Breast epithelium (tissue), 4 donors: ENCODE measurements at regions not wholly inside any gene's neighbourhood (a gene's known extent, or its start where the extent isn't known, plus 50 kb on each side); places are given as distances from the start of the nearest gene placed in this dataset.

ENCODE experiments used
- DNase-seq, 2 donors: peaks; one replicate each; pipeline ENCODE4 v3.0.0-alpha.2; 2019; ENCODE audit warnings: low spot score in 2 of 2
- H3K27ac ChIP-seq, 2 donors: fragments of 200-600 bp; sonication (generic) in 1 of 2; one replicate each; pipeline ENCODE4 v1.5.1; 2016 to 2019; ENCODE audit warnings: mild to moderate bottlenecking in 1 of 2
- H3K27me3 ChIP-seq, 2 donors: fragments of 200-600 bp; sonication (generic) in 1 of 2; one replicate each; pipeline versions ENCODE4 v1.5.1 to v1.6.0; 2017 to 2019; ENCODE audit warnings: control low read depth in 1 of 2, mild to moderate bottlenecking in 1 of 2
- H3K36me3 ChIP-seq: fragments of 200-600 bp; one replicate; pipeline ENCODE4 v1.5.1; 2019
- H3K4me1 ChIP-seq, 2 donors: fragments of 200-600 bp; sonication (generic); one replicate each; pipeline ENCODE4 v1.5.1; 2016 to 2019; ENCODE audit warnings: control low read depth in 1 of 2
- H3K4me3 ChIP-seq, 3 donors: fragments of 200-600 bp; sonication (generic); 1 replicate in 2 of 3; 2 replicates in 1 of 3; pipeline ENCODE4 v1.5.1; 2016 to 2019; ENCODE audit warnings: mild to moderate bottlenecking in 3 of 3, moderate library complexity in 2 of 3
- H3K9me3 ChIP-seq, 2 donors: fragments of 200-600 bp; sonication (generic) in 1 of 2; one replicate each; pipeline ENCODE4 v1.5.1; 2016 to 2019; ENCODE audit warnings: control low read depth in 1 of 2
- POLR2A ChIP-seq: fragments of 450-650 bp; IDR thresholded peaks from one replicate; pipeline ENCODE4 v1.6.1; 2016; ENCODE audit warnings: antibody characterized with exemption, mild to moderate bottlenecking, moderate library complexity
- POLR2AphosphoS5 ChIP-seq, 3 donors: sonication (generic); formaldehyde crosslinking; IDR thresholded peaks; one replicate each; pipeline ENCODE4 v1.6.1; 2017; ENCODE audit warnings: antibody characterized with exemption in 3 of 3
- intact Hi-C: fragments of 100-400 bp; cut with DNase I; formaldehyde crosslinking; loops from one replicate; pipeline ENCODE4 v1.15.1; 2023; ENCODE audit warnings: low total_unique reads
- TF ChIP-seq, protein P1 (sequence below), 3 donors: fragments of 450-650 bp; IDR thresholded peaks; one replicate each; pipeline ENCODE4 v1.5.1; 2016 to 2017; ENCODE audit warnings: antibody characterized with exemption in 3 of 3, mild to moderate bottlenecking in 3 of 3, moderate library complexity in 3 of 3

DNA sequence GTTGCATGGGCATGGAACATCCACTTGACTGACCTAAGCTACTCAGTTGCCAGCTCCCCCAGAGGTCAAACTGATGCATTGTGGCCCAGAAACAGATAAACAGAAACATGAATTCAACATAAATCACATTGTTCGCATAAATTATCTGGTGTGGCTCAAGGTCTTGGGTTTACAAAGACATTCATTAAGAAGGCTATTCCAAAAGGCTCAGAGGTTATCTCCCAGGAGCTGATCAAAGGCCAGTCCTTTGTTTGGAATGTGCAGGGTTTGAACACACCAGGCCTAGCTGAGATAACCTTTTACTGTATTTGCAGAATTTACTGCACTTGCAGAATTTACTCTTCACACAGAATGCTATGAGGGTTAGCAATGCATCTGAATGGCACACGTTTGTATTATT, 96.4 kb upstream of the DCD start:
- TF ChIP-seq, protein P1, sequence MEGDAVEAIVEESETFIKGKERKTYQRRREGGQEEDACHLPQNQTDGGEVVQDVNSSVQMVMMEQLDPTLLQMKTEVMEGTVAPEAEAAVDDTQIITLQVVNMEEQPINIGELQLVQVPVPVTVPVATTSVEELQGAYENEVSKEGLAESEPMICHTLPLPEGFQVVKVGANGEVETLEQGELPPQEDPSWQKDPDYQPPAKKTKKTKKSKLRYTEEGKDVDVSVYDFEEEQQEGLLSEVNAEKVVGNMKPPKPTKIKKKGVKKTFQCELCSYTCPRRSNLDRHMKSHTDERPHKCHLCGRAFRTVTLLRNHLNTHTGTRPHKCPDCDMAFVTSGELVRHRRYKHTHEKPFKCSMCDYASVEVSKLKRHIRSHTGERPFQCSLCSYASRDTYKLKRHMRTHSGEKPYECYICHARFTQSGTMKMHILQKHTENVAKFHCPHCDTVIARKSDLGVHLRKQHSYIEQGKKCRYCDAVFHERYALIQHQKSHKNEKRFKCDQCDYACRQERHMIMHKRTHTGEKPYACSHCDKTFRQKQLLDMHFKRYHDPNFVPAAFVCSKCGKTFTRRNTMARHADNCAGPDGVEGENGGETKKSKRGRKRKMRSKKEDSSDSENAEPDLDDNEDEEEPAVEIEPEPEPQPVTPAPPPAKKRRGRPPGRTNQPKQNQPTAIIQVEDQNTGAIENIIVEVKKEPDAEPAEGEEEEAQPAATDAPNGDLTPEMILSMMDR (IDR thresholded peaks at IDR 0.05): no peak
- no peak for TF ChIP-seq POLR2A
- TF ChIP-seq POLR2AphosphoS5 (IDR thresholded peaks at IDR 0.05): no peak
- Histone ChIP-seq H3K36me3 (no peaks in the 10 kb centered on the region), H3K9me3 (no peaks in the 10 kb centered on the region), H3K4me3 (no peak overlapping the region), H3K27me3 (no peaks in the 10 kb centered on the region), H3K4me1 (no peaks in the 10 kb centered on the region), H3K27ac (no peak overlapping the region)
- intact Hi-C loops: no loop called here
- DNase-seq: no peak

DNA sequence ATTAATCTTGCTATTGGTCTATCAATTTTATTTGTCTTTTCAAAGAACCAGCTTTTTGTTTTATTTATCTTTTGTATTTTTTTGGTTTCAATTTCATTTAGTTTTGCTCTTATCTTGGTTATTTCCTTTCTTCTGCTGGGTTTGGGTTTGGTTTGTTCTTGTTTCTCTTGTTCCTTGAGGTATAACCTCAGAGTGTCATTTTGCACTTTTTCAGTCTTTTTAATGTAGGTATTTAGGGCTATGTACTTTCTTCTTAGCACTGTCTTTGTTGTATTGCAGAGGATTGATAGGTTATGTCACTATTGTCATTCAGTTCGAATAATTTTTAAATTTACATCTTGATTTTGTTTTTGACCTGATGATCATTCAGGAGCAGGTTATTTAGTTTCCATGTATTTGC, 92.7 kb upstream of the DCD start:
- TF ChIP-seq, protein P1 (IDR thresholded peaks at IDR 0.05): no peak
- TF ChIP-seq POLR2AphosphoS5 (IDR thresholded peaks at IDR 0.05): no peak
- TF ChIP-seq POLR2A: no peak
- intact Hi-C loops: no loop called here
- H3K27ac ChIP-seq: no peak overlapping the region

DNA sequence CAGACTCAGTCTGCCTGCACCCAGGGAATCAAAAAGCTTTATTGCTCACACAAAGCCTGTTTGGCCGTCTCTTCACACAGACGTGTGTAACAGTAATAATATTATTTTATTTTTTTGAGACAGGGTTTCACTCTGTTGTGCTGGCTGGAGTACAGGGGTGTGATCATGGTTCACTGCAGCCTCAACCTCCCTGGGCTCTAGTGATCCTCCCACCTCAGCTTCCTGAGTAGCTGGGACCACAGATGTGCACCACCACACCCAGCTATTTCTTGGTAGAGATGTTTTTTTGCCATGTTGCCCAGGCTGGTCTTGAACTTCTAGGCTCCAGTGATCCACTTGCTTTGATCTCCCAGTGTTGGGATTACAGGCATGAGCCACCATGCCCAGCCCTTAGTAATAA, 88.4 kb upstream of the DCD start:
- no peak for DNase-seq
- H3K4me3 ChIP-seq: no peak overlapping the region
- no peaks in the 10 kb centered on the region for H3K4me1 ChIP-seq
- no peaks in the 10 kb centered on the region for H3K9me3 ChIP-seq
- no peaks in the 10 kb centered on the region for H3K36me3 ChIP-seq
- intact Hi-C loops: no loop called here
- no peak overlapping the region for H3K27ac ChIP-seq
- TF ChIP-seq POLR2A: no peak
- no peak for TF ChIP-seq POLR2AphosphoS5 (IDR thresholded peaks at IDR 0.05)
- TF ChIP-seq, protein P1 (IDR thresholded peaks at IDR 0.05): no peak
- H3K27me3 ChIP-seq: no peaks in the 10 kb centered on the region

More for the DNA sequence above, 92.7 kb upstream of the DCD start:
- no peaks in the 10 kb centered on the region for H3K4me1 ChIP-seq
- no peaks in the 10 kb centered on the region for H3K9me3 ChIP-seq
- no peaks in the 10 kb centered on the region for H3K27me3 ChIP-seq
- no peak overlapping the region for H3K4me3 ChIP-seq
- no peaks in the 10 kb centered on the region for H3K36me3 ChIP-seq
- DNase-seq: no peak

DNA sequence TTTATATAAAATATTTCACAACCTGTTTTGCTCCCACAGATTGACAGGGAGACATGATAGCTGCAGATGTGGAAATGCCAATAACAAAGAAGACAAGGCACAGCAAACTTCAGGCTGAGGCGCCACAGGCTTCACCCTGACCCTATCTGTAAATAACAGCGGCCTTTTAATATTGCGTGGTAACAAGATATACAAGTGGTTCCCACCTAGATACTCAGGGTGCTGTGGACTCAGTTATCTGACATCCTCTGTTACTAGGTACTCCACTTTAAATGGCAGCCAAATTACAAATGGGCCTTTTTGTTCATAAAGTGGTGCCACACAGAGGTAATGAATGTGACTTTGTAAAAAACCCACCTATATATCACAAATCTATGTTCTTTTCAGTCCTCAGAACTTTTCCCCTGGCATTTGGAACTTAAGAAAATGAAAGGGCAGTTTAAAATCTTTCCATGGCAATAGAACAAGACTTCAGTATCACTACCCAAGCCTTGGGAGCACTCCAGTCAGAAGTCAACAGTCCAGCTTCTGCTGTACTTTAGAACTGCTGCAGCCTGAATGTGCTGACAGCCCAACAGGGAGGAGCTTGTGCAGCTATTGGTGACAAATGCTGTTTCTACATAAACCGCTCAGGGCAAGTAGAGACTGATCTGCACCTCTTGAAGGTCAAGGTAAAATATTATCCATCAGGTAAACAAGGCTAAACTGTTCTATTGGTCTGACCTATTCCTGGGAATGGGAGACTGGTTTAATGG, 86.2 kb upstream of the DCD start:
- H3K4me1 ChIP-seq: no peaks in the 10 kb centered on the region
- H3K4me3 ChIP-seq: no peak overlapping the region
- H3K9me3 ChIP-seq: no peaks in the 10 kb centered on the region
- TF ChIP-seq, protein P1 (IDR thresholded peaks at IDR 0.05): no peak
- TF ChIP-seq POLR2AphosphoS5 (IDR thresholded peaks at IDR 0.05): no peak
- no peak for TF ChIP-seq POLR2A
- no peaks in the 10 kb centered on the region for H3K36me3 ChIP-seq
- H3K27me3 ChIP-seq: no peaks in the 10 kb centered on the region
- H3K27ac ChIP-seq: no peak overlapping the region
- intact Hi-C loops: no loop called here
- DNase-seq: no peak

DNA sequence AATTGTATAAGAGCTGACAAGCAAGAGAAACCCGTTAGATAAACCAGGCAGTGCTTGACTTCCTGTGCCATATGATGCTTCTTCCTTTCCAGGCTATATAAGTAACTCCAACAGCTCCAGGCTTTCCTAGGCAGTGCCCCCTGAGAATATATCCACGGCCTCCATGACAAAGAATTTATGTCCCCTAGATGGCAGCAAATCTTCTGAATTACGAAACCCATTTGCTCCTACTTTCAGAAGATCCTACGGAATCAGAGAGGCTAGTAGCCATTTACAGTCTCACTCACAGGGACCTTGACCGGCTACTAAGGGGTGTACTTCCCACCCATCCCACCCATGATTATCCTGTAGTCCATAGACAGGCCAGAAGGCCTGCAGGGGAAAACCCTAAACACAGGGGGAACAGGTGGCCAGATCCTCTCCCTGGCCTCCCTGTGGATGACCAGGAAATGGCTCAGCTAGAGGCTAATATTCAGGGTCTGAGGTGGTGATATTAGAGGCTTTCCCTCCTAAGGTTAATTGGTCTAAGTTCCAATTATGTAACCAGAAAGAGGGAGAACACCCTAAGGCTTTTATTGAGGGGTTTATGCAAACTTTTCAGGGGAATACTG, 77.2 kb upstream of the DCD start:
- Histone ChIP-seq H3K27ac (no peak overlapping the region), H3K27me3 (no peaks in the 10 kb centered on the region), H3K9me3 (no peaks in the 10 kb centered on the region), H3K4me3 (no peak overlapping the region), H3K36me3 (no peaks in the 10 kb centered on the region), H3K4me1 (no peaks in the 10 kb centered on the region)
- no peak for TF ChIP-seq POLR2A
- TF ChIP-seq POLR2AphosphoS5 (IDR thresholded peaks at IDR 0.05): no peak
- TF ChIP-seq, protein P1 (IDR thresholded peaks at IDR 0.05): no peak
- intact Hi-C loops: no loop called here
- no peak for DNase-seq
